Esophagus muscularis mucosa (tissue), 4 donors: ENCODE measurements at regions not wholly inside any gene's neighbourhood (a gene's known extent, or its start where the extent isn't known, plus 50 kb on each side); places are given as distances from the start of the nearest gene placed in this dataset.

Experiments
- CTCF ChIP-seq, 3 experiments: fragments of 200-600 bp in 2 of 3; fragments of 450-650 bp in 1 of 3; sonication (generic) in 2 of 3; IDR thresholded peaks; one replicate each; pipeline ENCODE4 v1.5.1; 2017 to 2019; ENCODE audit warnings: antibody characterized with exemption in 3 of 3, mild to moderate bottlenecking in 2 of 3, moderate library complexity in 1 of 3
- EP300 ChIP-seq: sonication (generic); formaldehyde crosslinking; IDR thresholded peaks from one replicate; pipeline ENCODE4 v1.6.1; 2017; ENCODE audit warnings: antibody characterized with exemption
- POLR2AphosphoS5 ChIP-seq, 2 donors: sonication (generic); formaldehyde crosslinking; IDR thresholded peaks; one replicate each; pipeline ENCODE4 v1.6.1; 2017; ENCODE audit warnings: antibody characterized with exemption in 2 of 2

DNA sequence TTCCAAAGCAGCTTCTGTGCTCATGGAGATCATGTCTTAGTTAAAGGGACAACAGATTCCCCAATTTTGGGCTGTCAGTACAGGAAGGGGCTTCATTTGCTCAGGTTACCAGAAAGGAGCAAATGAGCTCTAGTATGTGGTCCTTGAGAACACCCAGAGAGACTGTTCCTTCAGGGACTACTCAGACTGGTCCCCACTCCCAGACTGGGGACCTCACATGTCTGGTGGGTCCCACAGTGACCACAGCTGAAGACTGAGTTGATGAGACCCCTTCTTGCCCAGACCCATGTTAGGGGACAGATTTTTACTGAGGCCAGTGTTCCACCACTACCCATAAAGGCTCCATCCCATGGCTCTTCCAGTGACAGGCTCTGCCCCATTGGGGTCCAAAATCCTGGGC lies 1695.2 kb downstream of the TP53TG3F start:
- TF ChIP-seq CTCF (IDR thresholded peaks at IDR 0.05) (no peak), POLR2AphosphoS5 (IDR thresholded peaks at IDR 0.05) (no peak), EP300 (no peak)
